NCI-H1694 (cell line): ENCODE measurements at regions not wholly inside any gene's neighbourhood (a gene's known extent, or its start where the extent isn't known, plus 50 kb on each side); places are given as distances from the start of the nearest gene placed in this dataset.

Source experiments
- DNase-seq: peaks from one replicate; lab custom pipeline; 2025; lab: John Stamatoyannopoulos, UW

DNA sequence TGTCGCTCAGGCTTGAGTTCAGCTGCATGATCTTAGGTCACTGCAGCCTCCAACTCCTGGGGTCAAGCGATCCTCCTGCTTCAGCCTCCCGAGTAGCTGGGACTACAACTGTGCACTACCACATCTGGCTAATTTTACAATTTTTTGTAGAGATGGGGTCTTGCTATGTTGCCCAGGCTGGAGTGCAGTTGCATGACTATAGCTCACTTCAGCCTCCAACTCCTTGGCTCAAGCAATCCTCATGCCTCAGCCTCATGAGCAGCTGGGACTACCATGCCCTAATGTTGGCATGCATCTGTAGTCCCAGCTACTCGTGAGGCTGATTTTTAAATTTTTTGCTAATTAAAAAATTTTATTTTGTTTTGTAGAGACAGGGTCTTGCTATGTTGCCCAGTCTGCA lies 101.9 kb upstream of the NPTX2 start:
- no peak for DNase-seq

GRCh38 chr7:98514211-98515031 lies 102.7 kb upstream of the NPTX2 start:
- no peak for DNase-seq

DNA sequence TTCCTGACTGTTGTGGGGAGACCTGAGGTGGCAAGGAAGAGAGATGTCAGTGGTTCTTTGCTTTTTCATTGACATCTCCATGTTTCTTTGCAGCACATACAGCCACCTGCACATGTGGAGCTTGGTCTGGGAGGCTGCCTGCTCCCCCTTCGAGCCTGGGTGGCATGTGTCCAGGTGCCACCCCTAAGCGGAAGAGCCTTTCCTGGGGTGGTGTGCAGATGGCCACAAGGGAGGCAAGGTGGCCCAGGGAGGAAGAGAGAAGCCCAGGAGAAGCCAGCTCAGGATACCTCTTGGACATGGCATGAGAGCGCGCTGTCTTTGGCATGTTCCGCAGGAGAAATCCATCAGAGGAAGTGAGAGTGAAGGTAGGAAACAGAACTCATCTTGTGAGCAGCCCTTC lies 105.9 kb upstream of the NPTX2 start:
- DNase-seq: no peak

DNA sequence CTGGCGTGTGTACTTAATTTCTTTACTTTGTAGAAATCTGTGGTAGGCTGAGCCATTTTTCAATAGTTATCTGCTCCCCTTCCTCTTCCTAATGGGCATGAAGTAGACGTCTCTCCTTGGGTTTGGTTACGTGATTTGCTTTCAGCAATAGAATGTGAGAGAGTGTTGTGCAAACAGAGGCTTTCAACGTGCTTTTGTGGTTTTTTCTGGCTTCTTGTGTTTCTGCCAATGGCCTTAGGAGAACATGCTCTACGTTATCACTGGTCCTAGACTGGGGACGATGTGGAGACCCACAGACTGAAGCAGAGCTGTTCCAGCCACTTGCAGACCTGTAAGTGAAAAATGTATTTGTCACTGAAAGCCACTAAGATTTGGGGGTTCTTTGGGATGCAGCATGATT lies 107.2 kb upstream of the NPTX2 start:
- no peak for DNase-seq

GRCh38 chr7:98506471-98506870 lies 105.6 kb upstream of the BAIAP2L1 start:
- DNase-seq: no peak

GRCh38 chr7:98500764-98501163 lies 99.9 kb upstream of the BAIAP2L1 start:
- DNase-seq: no peak

GRCh38 chr7:98496618-98497017 lies 95.7 kb upstream of the BAIAP2L1 start:
- DNase-seq: no peak

GRCh38 chr7:98495200-98495955 lies 94.5 kb upstream of the BAIAP2L1 start:
- no peak for DNase-seq

- DNase-seq: no peak
Measured at GRCh38 chr7:98493030-98493778, 92.3 kb upstream of the BAIAP2L1 start.

GRCh38 chr7:98488167-98488566 lies 87.3 kb upstream of the BAIAP2L1 start:
- no peak for DNase-seq

DNA sequence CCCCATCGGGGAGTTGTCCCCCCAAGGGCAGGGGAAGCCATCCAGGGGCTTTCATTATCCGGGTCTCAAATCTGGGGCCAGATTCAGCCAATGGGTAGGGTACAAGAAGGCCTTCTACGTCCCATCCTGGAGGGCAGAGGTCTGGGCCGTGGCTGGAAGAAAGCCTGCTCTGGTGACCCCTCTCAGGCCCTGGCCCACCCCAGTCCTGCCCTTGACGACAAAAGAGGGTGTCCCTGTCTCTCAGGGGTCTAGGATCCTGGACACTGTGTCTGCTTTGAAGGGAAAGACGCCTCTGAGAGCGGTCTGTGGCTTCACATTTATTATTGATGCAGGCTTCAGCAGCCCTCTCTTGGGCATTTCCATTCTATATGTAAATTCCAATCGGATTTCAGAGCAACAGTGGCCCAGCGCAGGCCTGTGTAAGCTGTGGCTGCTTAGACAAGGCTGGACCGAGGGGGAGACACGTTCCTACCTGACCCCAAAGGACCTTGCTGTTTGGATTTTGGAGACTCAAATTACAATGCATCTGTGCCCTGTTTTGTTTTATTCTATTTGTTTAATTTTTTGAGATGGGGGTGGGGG lies 83.2 kb upstream of the BAIAP2L1 start:
- no peak for DNase-seq

DNA sequence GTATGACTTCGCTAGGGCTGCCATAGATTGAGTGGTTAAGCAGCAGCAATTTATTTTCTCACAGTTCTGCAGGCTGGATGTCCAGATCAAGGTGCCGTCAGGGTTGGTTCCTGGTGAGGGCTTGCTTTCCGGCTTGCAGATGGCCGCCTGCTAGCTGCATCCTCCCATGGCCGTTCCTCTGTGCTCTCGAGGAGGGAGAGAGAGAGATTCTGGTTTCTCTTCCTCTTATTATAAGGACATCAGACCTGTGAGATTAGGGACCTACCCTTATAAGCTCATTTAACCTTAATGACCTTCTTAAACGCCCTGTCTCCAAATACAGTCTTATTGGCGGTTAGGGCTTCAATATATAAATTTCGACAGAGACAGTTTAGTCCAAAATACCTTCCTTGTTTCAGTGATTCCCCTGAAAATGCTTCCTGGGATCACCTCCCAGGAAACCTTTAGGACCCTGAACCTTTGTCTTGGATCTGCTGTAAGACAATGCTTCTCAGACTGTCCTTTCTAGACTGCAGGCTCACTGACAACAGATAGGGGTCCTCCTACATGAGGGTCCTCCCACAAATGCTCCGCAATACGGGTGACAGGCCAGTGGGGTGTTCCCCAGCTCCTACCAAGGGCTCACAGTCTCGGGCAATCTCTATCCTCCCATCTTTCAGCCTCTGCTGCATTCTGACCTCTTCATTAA lies 82.5 kb upstream of the BAIAP2L1 start:
- no peak for DNase-seq

GRCh38 chr7:98479318-98479717 lies 78.4 kb upstream of the BAIAP2L1 start:
- DNase-seq: no peak

DNA sequence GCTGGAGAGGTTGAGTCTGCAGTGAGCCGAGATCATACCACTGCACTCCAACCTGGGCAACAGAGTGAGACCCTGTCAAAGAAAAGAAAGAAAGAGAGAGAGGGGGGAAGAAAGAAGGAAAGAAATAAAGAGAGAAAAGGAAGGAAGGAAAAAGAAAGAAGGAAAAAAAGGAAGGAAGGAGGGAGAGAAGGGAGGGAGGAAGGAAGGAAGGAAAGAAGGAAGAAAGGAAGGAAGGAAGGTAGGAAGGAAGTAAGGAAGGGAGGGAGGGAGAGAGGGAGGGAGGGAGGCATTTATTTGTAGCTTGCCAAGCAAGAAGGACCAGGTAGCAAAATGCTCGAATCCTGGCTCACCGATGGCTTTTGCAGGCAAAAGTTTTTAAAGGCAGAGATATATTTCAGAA lies 74.5 kb upstream of the BAIAP2L1 start:
- no peak for DNase-seq

- DNase-seq: no peak
Measured at GRCh38 chr7:98474558-98474957, 73.7 kb upstream of the BAIAP2L1 start.

GRCh38 chr7:98472521-98472954 lies 71.6 kb upstream of the BAIAP2L1 start:
- DNase-seq: no peak

- DNase-seq: no peak
Measured at GRCh38 chr7:98470485-98471240, 69.8 kb upstream of the BAIAP2L1 start.

DNA sequence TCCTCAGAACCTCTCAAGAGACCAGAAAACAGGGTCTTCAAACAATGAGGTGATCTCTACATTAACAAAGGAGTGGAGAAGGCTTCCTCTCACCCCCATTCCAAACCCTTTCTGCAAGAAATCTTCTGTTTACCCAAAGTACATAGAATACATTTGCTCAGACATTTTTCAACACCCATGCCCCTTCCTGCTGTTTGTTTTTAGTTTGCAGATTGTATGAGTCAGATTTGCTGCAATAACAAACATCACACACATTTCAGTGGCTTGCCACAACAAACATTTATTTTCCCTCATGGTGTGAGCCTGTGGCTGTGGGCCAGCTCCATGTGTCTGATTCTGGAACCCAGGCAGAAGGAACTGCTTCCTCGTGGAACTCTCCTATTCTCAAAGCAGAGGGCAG lies 68.2 kb upstream of the BAIAP2L1 start:
- no peak for DNase-seq

GRCh38 chr7:98467570-98468312 lies 66.9 kb upstream of the BAIAP2L1 start:
- no peak for DNase-seq

GRCh38 chr7:98465022-98465421 lies 64.1 kb upstream of the BAIAP2L1 start:
- no peak for DNase-seq
